Body of pancreas (tissue), 4 donors: ENCODE measurements at regions not wholly inside any gene's neighbourhood (a gene's known extent, or its start where the extent isn't known, plus 50 kb on each side); places are given as distances from the start of the nearest gene placed in this dataset.

Experiments
- ATAC-seq: fragments of 150-250 bp; one replicate; pipeline ENCODE4 v1.9.1; 2016
- DNase-seq, 4 donors: peaks; one replicate each; pipeline ENCODE4 v3.0.0-alpha.2; 2019
- H3K27ac ChIP-seq, 4 donors: fragments of 200-600 bp; sonication (generic); 1 replicate in 3 of 4; 2 replicates in 1 of 4; pipeline versions ENCODE4 v1.5.1 to v1.6.1; 2016 to 2019; ENCODE audit warnings: mild to moderate bottlenecking in 1 of 4, mixed read lengths in 1 of 4, moderate library complexity in 1 of 4
- H3K27me3 ChIP-seq, 2 donors: fragments of 200-600 bp; sonication (generic); one replicate each; pipeline ENCODE4 v1.6.0; 2016; ENCODE audit warnings: mild to moderate bottlenecking in 1 of 2
- H3K36me3 ChIP-seq, 2 donors: fragments of 200-600 bp; sonication (generic); replicated peaks in 1 of 2; 2 replicates each; pipeline ENCODE4 v1.5.1; 2016; ENCODE audit warnings: low read depth in 2 of 2; ENCODE audit not compliant: insufficient read depth in 1 of 2
- H3K4me1 ChIP-seq: fragments of 200-600 bp; sonication (generic); one replicate; pipeline ENCODE4 v1.6.0; 2016
- H3K4me3 ChIP-seq, 2 donors: fragments of 200-600 bp; sonication (generic); 1 replicate in 1 of 2; 2 replicates in 1 of 2; pipeline ENCODE4 v1.5.1; 2016 to 2019
- H3K9me3 ChIP-seq, 3 donors: fragments of 200-600 bp; sonication (generic); 1 replicate in 2 of 3; 2 replicates in 1 of 3; pipeline ENCODE4 v1.5.1; 2016
- POLR2A ChIP-seq, 3 donors: fragments of 450-650 bp; IDR thresholded peaks; one replicate each; pipeline ENCODE4 v1.6.1; 2016; ENCODE audit warnings: antibody characterized with exemption in 3 of 3, mild to moderate bottlenecking in 2 of 3
- WGBS, 2 donors: methylation state at CpG; one replicate each; pipeline ENCODE4 v1.1.5; 2017; 5-methylcytosine and 5-hydroxymethylcytosine counted together
- intact Hi-C: fragments of 100-400 bp; cut with DNase I; formaldehyde crosslinking; loops from one replicate; pipeline ENCODE4 v1.15.1; 2023
- TF ChIP-seq, protein P1 (sequence below), 7 experiments: fragments of 450-650 bp in 4 of 7; fragments of 200-600 bp in 3 of 7; sonication (generic) in 3 of 7; IDR thresholded peaks; one replicate each; pipeline ENCODE4 v1.5.1; 2016 to 2019; ENCODE audit warnings: antibody characterized with exemption in 7 of 7

DNA sequence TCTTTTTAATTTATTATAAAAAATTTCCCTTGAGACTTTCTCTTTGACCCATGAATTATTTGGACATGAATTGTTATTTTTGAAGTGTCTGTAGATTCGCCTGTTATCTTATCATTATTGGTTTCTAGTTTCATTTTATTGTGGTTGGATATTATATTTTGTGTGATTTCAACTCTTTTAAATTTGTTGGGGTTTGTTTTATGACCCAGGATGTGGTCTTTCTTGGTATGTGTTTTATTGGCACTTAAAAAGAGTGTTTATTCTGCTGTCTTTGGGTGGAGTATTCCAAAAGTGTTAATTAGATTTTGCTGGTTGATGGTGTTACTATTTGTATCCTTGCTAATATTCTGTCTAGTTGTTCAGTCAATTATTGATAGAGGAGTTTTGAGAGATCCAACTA is 50.5 kb upstream of the GPR141 start:
- Histone ChIP-seq H3K4me1 (no peaks in the 10 kb centered on the region), H3K4me3 (no peak overlapping the region), H3K36me3 (no peaks in the 10 kb centered on the region), H3K9me3 (no peaks in the 10 kb centered on the region), H3K27ac (no peak overlapping the region), H3K27me3 (no peaks in the 10 kb centered on the region)
- TF ChIP-seq, protein P1, sequence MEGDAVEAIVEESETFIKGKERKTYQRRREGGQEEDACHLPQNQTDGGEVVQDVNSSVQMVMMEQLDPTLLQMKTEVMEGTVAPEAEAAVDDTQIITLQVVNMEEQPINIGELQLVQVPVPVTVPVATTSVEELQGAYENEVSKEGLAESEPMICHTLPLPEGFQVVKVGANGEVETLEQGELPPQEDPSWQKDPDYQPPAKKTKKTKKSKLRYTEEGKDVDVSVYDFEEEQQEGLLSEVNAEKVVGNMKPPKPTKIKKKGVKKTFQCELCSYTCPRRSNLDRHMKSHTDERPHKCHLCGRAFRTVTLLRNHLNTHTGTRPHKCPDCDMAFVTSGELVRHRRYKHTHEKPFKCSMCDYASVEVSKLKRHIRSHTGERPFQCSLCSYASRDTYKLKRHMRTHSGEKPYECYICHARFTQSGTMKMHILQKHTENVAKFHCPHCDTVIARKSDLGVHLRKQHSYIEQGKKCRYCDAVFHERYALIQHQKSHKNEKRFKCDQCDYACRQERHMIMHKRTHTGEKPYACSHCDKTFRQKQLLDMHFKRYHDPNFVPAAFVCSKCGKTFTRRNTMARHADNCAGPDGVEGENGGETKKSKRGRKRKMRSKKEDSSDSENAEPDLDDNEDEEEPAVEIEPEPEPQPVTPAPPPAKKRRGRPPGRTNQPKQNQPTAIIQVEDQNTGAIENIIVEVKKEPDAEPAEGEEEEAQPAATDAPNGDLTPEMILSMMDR (IDR thresholded peaks at IDR 0.05), result no peak
- TF ChIP-seq POLR2A (IDR thresholded peaks at IDR 0.05), result no peak
- intact Hi-C loops, result no loop called here
- WGBS, 2 donors, result 21 to 36% methylated on average over 1 of the region's 1 CpG
- DNase-seq (no peak), ATAC-seq (no peak)
